Activated T-cell treated with anti-CD3 and anti-CD28 coated beads for 24 hours (primary cell): ENCODE measurements at regions not wholly inside any gene's neighbourhood (a gene's known extent, or its start where the extent isn't known, plus 50 kb on each side); places are given as distances from the start of the nearest gene placed in this dataset.

Source experiments
- DNase-seq: peaks from one replicate; pipeline ENCODE4 v3.0.0-alpha.2; 2020; ENCODE audit warnings: low read depth

- no peak for DNase-seq
Measured at GRCh38 chr20:40491009-40491590, 197.9 kb downstream of the MAFB start.

- no peak for DNase-seq
Measured at GRCh38 chr20:40489886-40490285, 199.2 kb downstream of the MAFB start.

- DNase-seq = no peak
Measured at GRCh38 chr20:40488401-40488800, 200.6 kb downstream of the MAFB start.

GRCh38 chr20:40486297-40486696 is 202.7 kb downstream of the MAFB start:
- no peak for DNase-seq

- no peak for DNase-seq
Measured at GRCh38 chr20:40481743-40482458, 207.1 kb downstream of the MAFB start.

- DNase-seq = no peak
Measured at GRCh38 chr20:40481337-40481736, 207.7 kb downstream of the MAFB start.

GRCh38 chr20:40477805-40478204 is 211.2 kb downstream of the MAFB start:
- DNase-seq = no peak

- no peak for DNase-seq
Measured at GRCh38 chr20:40476461-40476860, 212.6 kb downstream of the MAFB start.

GRCh38 chr20:40472905-40473304 is 216.1 kb downstream of the MAFB start:
- DNase-seq = no peak

- DNase-seq = no peak
Measured at GRCh38 chr20:40471261-40471629, 217.8 kb downstream of the MAFB start.

GRCh38 chr20:40470445-40471260 is 218.4 kb downstream of the MAFB start:
- no peak for DNase-seq

GRCh38 chr20:40468759-40469158 is 220.3 kb downstream of the MAFB start:
- DNase-seq = no peak

- no peak for DNase-seq
Measured at GRCh38 chr20:40467703-40468411, 221.2 kb downstream of the MAFB start.

- no peak for DNase-seq
Measured at GRCh38 chr20:40467067-40467466, 222.0 kb downstream of the MAFB start.

- no peak for DNase-seq
Measured at GRCh38 chr20:40464731-40465208, 224.3 kb downstream of the MAFB start.

GRCh38 chr20:40463171-40463570 is 225.9 kb downstream of the MAFB start:
- DNase-seq = no peak

GRCh38 chr20:40462566-40462965 is 226.5 kb downstream of the MAFB start:
- no peak for DNase-seq

GRCh38 chr20:40459299-40459698 is 229.7 kb downstream of the MAFB start:
- DNase-seq = no peak

GRCh38 chr20:40457404-40457803 is 231.6 kb downstream of the MAFB start:
- DNase-seq = no peak

GRCh38 chr20:40452758-40453157 is 236.3 kb downstream of the MAFB start:
- DNase-seq = no peak

GRCh38 chr20:40451552-40451951 is 237.5 kb downstream of the MAFB start:
- DNase-seq = no peak

GRCh38 chr20:40449974-40450616 is 238.9 kb downstream of the MAFB start:
- DNase-seq = no peak
